ENCODE measurements at regions not wholly inside any gene's neighbourhood (a gene's known extent, or its start where the extent isn't known, plus 50 kb on each side); places are given as distances from the start of the nearest gene placed in this dataset.

DNA sequence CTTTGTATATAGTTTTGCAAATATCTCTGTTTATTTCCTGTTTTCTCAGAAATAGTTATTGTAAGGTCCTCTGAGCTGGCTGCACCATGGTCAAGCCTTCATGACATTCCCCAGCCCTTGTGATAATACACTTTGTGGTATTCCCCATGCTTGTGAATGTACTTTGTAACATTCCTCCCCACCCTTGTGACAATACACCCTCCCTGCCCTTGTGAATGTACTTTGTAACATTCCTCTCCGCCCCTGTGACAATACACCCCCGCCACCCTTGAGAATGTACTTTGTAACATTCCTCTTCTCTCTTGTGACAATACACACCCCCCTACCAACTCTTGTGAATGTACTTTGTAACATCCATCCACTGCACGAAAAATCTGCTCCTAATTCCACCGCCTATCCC is 530.7 kb downstream of the CENPC start (continued):
- TF ChIP-seq, protein P1, sequence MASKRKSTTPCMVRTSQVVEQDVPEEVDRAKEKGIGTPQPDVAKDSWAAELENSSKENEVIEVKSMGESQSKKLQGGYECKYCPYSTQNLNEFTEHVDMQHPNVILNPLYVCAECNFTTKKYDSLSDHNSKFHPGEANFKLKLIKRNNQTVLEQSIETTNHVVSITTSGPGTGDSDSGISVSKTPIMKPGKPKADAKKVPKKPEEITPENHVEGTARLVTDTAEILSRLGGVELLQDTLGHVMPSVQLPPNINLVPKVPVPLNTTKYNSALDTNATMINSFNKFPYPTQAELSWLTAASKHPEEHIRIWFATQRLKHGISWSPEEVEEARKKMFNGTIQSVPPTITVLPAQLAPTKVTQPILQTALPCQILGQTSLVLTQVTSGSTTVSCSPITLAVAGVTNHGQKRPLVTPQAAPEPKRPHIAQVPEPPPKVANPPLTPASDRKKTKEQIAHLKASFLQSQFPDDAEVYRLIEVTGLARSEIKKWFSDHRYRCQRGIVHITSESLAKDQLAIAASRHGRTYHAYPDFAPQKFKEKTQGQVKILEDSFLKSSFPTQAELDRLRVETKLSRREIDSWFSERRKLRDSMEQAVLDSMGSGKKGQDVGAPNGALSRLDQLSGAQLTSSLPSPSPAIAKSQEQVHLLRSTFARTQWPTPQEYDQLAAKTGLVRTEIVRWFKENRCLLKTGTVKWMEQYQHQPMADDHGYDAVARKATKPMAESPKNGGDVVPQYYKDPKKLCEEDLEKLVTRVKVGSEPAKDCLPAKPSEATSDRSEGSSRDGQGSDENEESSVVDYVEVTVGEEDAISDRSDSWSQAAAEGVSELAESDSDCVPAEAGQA (IDR thresholded peaks at IDR 0.05; ENCODE audit: low read depth) = no peak
- TF ChIP-seq, protein P1 (CRISPR knock-in tag; IDR thresholded peaks at IDR 0.05; ENCODE audit: borderline replicate concordance) = no peak
- TF ChIP-seq KMT2B (CRISPR knock-in tag; IDR thresholded peaks at IDR 0.05) (no peak), CENPT (CRISPR knock-in tag; IDR thresholded peaks at IDR 0.05; ENCODE audit: low read depth) (no peak), U2AF2 (IDR thresholded peaks at IDR 0.05; ENCODE audit: low read depth, low read length) (no peak), RORA (CRISPR knock-in tag; IDR thresholded peaks at IDR 0.05) (no peak), ZEB1 (IDR thresholded peaks at IDR 0.05; ENCODE audit: insufficient replicate concordance, low read depth) (no peak), ISL2 (CRISPR knock-in tag; IDR thresholded peaks at IDR 0.05) (0 out of 2 replicates have a peak, but pooled peaks have one; percentile 32), TCF7 (IDR thresholded peaks at IDR 0.05; ENCODE audit: low read depth) (0 out of 2 replicates have a peak, but pooled peaks have one; percentile 26), KDM4B (CRISPR knock-in tag; IDR thresholded peaks at IDR 0.05) (no peak), RARG (CRISPR knock-in tag; IDR thresholded peaks at IDR 0.05; ENCODE audit: low read depth) (no peak), ZNF737 (CRISPR knock-in tag; IDR thresholded peaks at IDR 0.05; ENCODE audit: borderline replicate concordance) (no peak), ATM (IDR thresholded peaks at IDR 0.05; ENCODE audit: borderline replicate concordance) (no peak), ZNF558 (CRISPR knock-in tag; IDR thresholded peaks at IDR 0.05; ENCODE audit: borderline replicate concordance) (no peak), ZNF235 (CRISPR knock-in tag; IDR thresholded peaks at IDR 0.05; ENCODE audit: borderline replicate concordance) (no peak), FOXO1 (CRISPR knock-in tag; IDR thresholded peaks at IDR 0.05) (peak; percentile 56; the same call in 1 of the 2 replicates), ZNF430 (CRISPR knock-in tag; IDR thresholded peaks at IDR 0.05) (no peak), GLI4 (CRISPR knock-in tag; IDR thresholded peaks at IDR 0.05; ENCODE audit: borderline replicate concordance) (no peak)
- TF ChIP-seq, protein P2, sequence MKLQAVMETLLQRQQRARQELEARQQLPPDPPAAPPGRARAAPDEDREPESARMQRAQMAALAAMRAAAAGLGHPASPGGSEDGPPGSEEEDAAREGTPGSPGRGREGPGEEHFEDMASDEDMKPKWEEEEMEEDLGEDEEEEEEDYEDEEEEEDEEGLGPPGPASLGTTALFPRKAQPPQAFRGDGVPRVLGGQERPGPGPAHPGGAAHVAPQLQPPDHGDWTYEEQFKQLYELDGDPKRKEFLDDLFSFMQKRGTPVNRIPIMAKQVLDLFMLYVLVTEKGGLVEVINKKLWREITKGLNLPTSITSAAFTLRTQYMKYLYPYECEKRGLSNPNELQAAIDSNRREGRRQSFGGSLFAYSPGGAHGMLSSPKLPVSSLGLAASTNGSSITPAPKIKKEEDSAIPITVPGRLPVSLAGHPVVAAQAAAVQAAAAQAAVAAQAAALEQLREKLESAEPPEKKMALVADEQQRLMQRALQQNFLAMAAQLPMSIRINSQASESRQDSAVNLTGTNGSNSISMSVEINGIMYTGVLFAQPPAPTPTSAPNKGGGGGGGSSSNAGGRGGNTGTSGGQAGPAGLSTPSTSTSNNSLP (IDR thresholded peaks at IDR 0.05; ENCODE audit: low read depth, low read length) = no peak
- TF ChIP-seq, protein P3, sequence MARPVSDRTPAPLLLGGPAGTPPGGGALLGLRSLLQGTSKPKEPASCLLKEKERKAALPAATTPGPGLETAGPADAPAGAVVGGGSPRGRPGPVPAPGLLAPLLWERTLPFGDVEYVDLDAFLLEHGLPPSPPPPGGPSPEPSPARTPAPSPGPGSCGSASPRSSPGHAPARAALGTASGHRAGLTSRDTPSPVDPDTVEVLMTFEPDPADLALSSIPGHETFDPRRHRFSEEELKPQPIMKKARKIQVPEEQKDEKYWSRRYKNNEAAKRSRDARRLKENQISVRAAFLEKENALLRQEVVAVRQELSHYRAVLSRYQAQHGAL (CRISPR knock-in tag; IDR thresholded peaks at IDR 0.05; ENCODE audit: not compliant biosample characterization) = no peak

Data from HepG2 (cell line).